ENCODE measurements at regions not wholly inside any gene's neighbourhood (a gene's known extent, or its start where the extent isn't known, plus 50 kb on each side); places are given as distances from the start of the nearest gene placed in this dataset.
"Not testable (repeated sequence)": the region's sequence is repeated elsewhere in the genome, so short reads cannot be mapped to it uniquely, and the experiment has no call there.

DNA sequence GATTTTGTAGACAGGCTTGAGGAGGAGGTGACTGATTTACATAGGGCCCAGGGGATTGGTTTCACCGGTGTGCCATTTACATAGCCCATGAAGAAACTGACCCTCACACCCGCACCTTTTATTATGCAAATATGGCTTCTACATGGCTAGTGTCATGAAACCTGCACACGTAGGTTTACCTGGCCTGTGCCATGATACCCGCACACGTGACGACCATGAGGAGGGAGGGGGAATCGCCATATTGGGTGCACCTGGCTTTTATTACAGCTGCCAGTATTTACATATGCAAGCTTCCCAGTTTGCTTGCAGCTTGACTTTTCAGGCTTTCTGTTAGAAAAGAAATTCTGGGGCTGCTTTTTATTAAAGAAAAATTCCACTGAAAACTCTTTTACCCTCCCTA lies 359.7 kb downstream of the ADAM29 start:
- no peak for DNase-seq

DNA sequence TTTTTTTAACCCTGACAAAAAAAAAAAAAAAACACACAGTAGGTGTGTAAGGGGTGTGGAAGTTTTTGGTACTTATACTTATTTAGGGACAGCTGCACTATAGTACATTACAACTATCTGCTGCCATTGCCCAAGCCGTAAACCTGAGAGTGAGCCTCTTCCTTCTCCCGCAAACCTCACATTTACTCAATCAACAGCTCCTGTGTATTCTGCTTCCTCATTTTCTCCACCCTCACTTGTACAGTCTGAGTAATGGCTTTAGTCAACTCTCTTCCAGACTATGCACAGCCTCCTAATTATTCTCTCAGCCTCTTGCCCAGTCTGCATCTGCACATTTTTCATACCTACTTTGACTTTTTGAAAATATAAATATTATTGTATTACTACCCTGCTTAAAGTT lies 362.0 kb downstream of the ADAM29 start:
- DNase-seq = no peak

DNA sequence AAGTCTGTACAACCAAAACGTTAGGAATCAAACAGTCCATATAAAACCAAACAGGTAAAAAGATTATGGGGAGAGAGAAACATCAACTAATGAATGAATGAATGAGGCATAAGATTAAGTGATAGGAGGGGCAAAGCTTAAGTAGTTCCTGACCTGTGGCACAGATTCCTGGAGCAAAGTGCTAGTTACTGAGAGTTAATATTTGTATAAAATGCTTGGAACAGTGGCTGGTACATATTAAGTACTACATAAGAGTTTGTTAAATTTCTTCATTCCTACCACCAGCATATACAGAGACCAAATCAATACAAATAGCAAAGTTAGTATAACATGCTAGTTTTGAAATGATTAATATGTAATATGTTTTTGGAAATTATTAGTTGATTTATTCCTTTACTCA lies 363.7 kb downstream of the ADAM29 start:
- no peak for DNase-seq

DNA sequence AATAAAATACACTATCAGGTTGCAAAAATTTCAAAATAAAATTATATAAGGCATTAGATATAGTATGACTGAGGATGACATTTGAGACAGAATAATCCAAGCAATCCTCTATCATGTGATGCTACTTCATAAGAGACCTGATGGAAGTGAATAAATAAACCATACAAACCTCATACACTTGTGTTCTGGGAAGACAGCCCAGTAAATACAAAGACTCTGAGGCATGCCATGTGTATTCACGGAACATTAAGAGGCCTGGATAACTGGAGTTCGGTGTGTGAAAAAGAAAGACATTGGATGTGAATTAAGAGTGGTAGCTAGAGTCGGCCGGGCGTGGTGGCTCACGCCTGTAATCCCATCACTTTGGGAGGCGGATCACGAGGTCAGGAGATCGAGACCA lies 364.2 kb downstream of the ADAM29 start:
- DNase-seq = no peak

DNA sequence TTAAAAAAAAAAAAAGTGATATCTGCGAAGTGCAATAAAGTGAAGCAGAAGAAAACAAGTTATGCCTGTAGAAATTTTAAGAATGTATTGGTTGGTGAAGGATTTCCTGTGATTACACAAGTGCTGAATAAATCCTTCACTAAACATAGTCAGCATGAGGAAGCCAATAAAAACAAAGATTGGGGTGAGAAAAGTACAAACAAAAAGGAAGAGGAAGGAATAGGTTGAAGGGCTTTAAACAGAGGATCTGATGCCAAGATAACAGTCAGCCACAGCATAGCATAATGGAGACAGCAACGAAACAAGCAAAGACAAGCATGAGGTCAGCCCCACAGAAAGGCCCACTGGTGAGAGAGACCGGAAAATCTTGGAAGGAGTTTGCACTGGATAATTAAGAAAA lies 372.2 kb downstream of the ADAM29 start:
- DNase-seq = no peak

DNA sequence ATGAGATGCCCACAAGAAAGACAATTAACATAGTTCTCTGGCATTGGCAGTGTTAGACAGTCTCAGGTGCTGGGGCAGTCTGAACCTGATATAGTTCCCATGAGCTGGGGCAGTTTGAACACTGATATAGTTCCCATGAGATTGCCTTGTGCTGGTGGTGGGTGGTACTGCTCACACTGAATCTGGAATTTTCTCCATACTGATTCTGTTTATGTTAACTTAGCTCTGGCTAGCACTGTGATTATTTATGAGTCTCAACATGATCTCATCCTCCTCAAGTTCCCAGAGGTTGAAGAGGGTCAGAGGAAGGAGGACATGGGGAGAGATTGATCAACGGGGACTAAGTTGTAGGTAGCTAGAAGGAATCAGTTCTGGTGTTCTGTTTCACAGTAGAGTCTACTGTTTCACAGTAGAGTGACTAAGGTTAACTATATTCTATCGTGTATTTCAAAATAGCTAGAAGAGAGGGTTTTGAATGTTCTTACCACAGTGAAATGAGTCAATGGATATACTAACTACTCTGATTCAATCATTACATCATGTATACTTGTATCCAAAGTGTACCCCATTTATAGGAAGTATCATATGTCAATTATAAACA lies 379.9 kb downstream of the ADAM29 start:
- no peak for DNase-seq

DNA sequence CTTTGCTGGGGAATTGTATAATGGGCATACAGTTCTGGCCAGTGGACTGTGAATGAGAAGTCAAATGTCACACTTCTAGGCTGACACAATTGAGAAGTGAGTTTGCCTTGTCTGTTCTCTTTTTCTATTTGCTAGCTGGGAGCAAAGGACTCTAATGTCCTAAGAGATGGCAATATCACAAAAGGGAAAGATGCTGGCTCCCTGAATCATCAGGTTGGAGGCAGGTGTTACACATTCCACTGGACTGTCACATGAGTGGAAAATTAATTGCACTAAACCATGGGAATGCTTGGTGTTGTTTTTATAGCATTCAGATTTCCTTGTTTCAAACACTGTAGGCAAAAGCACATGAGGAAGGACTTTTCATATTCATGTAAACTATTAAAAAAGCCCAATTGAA lies 388.3 kb downstream of the ADAM29 start:
- DNase-seq = no peak

DNA sequence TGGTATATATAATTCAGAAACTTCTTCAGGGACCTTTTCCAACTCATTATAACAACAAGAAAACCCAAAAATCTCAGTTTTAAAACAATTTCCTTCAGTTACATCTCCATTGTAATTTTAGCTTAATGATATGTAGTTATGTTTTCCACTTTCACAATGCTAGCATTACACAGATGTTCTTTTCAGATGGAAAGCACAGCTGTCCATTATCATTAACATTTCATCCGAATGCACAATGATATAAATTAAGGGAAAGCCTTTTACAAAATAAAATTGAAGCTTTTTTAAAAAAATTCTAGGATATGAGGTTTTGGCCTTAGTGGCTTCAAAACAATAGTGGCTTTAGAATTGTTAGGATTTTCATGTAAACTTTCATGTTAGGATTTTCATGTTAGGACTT lies 389.2 kb downstream of the ADAM29 start:
- no peak for DNase-seq

DNA sequence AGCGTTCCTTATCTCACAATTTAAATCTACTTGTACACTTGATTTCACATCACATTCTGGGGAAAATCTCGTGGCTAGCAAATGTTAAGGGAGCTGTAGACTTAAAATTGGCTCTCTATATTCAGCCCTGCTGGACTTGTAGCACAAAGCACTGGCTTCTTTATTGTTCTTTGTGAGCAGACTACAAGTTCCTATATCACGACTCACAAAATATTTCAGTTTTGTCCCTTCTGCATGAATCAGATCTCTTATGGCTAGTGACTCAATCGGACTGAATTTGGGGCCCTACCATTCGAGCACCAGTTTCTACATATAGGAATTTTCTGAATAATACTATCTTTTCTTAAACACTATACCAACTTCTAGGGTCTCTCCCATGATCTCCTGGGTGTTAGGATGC lies 390.1 kb downstream of the ADAM29 start:
- no peak for DNase-seq

DNA sequence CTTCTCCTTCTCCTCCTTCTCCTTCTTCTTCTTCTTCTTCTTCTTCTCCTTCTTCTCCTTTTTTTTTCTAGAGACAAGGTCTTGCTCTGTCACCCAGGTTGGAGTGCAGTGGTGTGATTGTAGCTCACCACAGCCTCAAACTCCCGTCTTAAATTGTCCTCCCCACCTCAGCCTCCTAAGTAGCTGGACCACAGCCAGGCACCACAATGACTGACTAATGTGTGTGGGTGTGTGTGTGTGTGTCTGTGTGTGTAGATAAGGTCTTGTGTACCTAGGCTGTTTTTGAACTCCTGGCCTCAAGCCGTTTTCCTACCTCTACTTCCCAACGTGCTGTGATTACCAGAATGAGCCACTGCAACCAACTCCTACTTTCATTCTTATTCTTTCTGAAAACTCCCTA lies 390.9 kb downstream of the ADAM29 start:
- DNase-seq = no peak

DNA sequence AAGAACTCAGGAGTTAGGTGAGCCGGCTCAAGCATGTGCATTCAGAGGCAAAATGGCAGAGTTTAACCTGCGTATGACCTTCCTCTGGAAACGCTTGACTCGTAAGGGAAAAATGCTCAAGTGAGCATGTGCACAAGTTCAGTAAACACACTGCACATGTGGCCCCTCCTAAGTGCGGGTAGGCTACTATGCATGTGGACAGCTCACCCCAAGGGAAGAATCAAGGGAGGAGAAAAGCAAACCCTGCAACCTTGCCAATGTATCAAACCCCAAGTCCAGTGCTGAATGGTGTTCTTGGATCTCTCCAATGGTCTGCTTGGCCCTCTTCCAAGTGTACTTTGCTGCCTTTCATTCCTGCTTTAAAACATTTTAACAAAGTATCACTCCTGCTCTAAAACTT lies 407.1 kb downstream of the ADAM29 start:
- DNase-seq = no peak

DNA sequence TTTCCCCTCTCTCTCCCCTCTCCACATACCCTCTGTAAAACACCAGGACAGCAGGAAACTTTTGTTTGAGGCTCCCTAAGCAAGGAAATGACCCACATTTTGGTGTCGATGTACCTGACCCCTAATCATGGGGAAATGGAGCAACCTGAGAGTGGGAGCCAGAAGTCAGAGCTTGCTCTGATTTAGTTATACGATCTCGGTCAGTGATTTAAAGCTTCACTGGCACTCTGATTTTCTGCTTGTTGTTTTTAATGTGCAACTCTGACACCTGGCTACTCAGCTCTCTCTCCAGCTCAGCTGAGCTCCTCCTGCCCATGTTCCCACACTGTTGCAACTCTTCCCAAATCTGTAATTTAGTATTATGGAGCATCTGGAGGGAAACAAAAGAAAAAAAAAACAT lies 408.6 kb downstream of the ADAM29 start:
- DNase-seq = no peak

DNA sequence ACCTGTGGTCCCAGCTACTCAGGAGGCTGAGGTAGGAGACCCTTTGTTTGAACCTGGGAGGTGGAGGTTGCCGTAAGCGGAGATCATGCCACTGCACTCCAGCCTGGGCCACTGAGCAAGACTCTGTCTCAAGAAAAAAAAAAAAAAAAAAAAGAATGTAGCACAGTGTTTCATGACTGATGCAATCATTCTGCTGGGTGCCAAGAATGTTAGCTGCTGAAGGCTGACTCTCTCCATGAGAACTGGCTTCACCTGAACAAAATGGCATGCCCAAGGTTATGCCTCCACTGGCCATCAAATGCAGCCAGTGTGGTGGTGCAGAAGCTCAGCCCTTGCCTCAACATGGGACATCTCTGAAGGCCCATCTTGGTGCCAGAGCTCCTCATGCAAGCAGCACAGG lies 412.1 kb downstream of the ADAM29 start:
- DNase-seq = no peak

DNA sequence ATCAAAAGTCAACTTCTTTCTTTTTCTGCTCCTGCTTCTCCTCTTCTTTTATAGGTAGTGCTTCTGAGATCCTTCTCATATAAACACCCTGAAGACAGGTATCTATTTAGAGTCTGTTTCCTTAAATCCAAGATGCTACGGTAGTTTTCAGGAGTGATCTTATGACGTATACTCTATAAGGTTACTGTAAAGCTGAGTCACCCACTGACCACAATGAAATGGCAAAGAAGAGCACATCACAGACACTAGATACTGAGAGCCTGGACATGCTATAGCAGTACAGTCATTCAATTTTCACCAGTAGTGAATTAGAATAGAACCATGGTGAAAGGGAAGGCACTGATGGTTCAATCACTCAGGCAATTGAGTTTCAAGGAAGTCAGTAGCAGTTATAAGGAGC lies 412.5 kb downstream of the ADAM29 start:
- no peak for DNase-seq

DNA sequence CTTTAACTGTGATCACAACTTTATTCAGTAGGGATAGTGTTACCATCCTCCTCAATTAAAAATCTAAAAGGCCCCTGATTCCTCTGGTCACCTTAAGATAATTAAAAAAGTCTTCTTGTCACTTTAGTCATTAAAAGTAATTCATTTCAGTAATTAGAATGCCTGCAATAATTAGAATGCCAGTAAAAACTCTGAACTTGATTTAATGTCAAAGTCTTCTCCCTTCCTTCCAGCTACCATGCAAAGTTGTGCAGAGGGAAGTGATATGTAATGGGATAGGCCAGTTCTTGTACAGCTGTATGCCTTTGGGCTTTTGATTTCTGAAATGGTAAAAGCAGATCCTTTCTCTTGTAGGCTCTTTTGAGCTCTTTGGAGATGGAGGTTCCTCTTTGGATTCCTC lies 417.2 kb downstream of the ADAM29 start:
- no peak for DNase-seq

DNA sequence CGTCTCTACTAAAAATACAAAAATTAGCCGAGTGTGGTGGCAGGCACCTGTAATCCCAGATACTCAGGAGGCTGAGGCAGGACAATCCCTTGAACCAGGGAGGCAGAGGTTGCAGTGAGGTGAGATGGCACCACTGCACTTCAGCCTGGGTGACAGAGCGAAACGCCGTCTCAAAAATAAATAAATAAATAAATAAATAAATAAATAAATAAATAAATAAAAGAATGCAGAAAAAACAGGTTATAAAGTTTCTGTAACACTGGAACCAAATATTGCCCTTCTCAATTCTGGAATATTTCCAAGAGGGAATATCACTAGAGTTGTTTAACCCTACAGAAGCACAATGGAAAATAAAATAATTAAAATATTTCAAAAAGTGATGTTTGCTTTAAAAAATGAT lies 418.4 kb downstream of the ADAM29 start:
- not testable (repeated sequence) for DNase-seq

DNA sequence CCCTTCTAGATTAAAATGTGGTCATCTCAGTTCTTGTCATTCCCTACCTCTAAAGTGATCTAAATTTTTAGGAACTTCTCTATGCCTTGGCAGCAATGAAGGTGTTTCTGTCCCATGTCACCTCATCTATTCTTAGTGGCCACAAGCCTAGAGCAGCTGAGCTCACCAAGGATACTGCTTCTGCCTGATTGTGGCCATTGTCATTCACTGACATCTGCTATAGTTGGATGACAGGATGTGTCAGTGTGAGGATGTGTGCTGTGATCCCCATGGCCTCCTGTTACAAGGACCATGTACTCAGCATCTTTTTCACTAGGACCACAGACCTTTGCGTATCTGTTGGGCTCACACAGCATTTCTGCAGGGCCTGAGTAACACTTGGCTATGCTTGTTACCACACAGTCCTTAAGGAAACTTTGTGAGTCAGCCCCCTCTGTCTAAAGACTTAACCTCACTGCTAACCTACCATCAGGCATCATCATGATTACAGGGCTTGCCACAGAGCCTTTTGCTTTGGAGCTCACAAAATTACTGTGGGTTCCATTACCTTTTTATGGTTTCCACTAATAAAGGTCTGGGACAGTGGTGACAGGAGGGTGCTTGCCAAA lies 421.0 kb downstream of the ADAM29 start:
- no peak for DNase-seq

DNA sequence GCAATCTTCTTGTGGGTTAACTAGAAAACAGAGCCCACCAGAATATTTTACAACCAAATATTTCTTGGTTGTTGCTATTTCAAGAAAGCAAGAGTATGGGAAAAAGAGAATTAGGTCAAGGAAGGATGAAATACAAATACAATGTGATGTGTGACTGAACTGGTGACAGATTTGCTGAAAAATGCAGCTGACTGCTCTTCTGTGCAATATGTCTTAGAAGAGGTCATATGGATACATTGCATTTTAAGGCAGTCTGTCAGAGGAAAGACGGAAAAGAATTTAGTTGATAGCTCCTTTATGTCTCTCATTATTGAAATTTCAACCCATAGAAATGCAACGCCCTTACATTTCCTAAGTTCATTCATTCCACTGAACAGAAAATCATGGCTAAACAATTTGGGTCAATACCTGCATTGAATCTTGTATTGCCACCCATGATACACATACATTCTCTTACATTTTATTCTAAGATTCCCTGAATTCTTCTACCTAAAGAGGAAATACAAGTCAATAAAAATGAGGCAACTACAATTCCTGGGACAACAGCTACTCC lies 423.1 kb downstream of the ADAM29 start:
- DNase-seq = no peak

DNA sequence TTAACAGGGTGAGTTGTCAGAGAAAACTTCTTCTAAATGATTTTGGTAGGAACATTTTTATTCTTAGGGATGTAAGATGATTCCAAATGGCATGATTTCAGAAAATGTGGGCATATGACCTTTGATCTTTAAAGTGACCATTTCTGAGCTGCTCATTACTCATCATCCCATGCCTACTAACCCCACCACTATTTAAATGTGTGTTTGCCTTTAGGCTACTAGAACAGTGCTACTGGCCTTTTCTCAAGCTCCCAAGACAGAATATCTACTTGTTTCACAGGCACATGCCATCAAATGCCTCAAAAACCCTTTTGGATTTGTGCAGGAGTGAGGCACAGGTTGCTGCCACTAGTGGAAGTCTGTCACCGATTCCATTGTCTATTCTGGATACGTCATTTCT lies 428.2 kb downstream of the ADAM29 start:
- no peak for DNase-seq

DNA sequence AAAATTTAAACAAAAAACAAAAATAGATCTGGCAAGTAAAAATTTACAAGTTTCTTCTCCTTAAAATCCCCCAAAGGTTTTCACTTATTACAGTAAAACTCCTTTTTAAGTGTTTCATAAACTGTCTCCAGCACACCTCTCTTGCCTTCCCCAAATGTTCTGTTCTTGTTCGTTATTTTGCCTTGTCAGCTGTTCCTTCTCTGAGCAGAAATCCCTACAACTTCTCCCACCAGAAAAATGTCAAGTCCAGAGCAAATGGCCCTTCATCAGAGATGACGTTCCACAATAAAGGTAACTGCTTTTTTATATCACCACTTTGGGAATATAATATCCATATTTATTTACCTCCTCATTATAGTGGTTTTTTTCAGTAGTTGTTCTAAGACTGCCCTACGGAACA lies 432.1 kb downstream of the ADAM29 start:
- DNase-seq = no peak

DNA sequence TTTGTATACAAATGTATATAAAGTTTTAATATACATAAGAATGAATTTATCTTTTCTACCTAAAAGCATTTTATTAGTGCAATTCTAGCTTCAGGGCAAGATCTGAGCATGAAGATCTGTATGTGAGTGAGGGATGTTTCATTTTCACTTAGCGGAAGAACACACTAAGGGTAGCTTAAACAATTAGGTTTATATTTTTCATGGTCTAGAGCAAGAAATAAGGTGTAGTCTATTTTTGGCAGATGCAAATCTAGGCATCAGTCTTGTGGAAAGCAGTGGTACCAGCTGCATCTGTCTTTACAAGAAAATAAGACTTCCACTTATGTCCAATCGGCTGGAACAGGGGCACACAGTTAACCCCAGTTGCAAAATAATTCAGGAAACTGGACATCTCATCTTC lies 433.3 kb downstream of the ADAM29 start:
- DNase-seq = no peak

DNA sequence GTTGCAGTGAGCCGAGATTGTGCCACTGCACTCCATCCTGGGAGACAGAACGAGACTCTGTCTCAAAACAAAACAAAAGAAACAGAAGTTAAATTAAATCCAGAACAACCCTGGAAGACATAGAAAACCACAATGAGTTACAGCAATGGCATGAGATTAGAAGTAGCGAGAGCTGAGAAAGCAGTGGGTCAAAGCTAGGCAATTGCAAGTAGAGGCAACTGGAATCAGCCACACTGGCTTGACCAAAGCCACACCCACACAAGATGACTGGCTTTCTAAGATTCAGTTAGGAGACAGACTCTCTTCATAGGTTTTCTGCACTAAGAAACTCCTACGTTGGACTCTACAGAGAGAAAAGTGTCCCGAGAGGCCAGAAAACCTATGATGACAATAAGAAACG lies 443.0 kb downstream of the GPM6A start:
- DNase-seq = no peak

DNA sequence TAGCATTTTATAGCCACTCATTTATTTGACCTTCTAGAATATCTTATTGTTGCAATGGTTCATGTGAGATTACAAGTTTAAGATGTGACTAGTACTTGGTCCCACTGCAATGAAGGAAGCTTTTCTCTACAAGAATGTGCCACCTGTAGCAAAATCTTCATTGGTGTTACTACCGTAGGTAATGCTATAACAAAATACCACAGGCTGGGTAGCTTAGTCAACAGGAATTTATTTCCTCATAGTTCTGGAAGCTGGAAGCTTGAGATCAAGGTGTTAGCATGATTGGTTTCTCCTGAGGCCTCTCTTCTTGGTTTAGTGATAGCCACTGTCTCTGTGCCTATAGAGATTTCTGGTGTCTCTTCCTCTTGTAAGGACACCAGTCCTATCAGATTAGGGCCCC lies 441.0 kb downstream of the GPM6A start:
- no peak for DNase-seq

DNA sequence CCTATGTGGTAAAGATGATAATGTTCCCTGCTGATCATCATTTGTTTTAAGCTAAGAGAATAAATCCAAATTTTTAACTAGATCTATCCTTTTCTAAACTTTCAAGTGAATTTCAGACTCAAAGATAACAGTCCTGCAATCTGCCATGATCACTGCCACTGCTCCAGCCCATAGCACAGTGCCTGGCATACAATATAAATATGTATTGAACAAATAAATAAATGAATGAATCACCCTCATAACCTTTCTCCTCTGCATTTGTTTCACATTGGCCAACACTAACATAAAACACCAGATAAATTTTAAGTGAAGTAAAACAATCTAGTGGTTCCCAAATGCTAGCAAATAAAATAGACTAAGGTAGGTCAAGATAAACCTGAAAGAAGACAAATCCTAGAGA lies 439.0 kb downstream of the GPM6A start:
- no peak for DNase-seq

Data from nucleus accumbens (tissue), 56 donors.